Gastroesophageal sphincter (tissue), 4 donors: ENCODE measurements at regions not wholly inside any gene's neighbourhood (a gene's known extent, or its start where the extent isn't known, plus 50 kb on each side); places are given as distances from the start of the nearest gene placed in this dataset.

Experiments
- ATAC-seq: fragments of 150-250 bp; one replicate; pipeline ENCODE4 v1.9.1; 2016; ENCODE audit warnings: mild to moderate bottlenecking, moderate library complexity
- H3K27ac ChIP-seq, 4 donors: fragments of 200-600 bp; sonication (generic) in 3 of 4; 1 replicate in 3 of 4; 2 replicates in 1 of 4; pipeline ENCODE4 v1.5.1; 2016 to 2019
- H3K27me3 ChIP-seq: fragments of 200-600 bp; sonication (generic); one replicate; pipeline ENCODE4 v1.5.1; 2019
- H3K36me3 ChIP-seq, 2 donors: fragments of 200-600 bp; sonication (generic); one replicate each; pipeline ENCODE4 v1.5.1; 2019; ENCODE audit warnings: control low read depth in 1 of 2
- H3K4me1 ChIP-seq, 3 donors: fragments of 200-600 bp; sonication (generic); 1 replicate in 2 of 3; 2 replicates in 1 of 3; pipeline ENCODE4 v1.5.1; 2016 to 2019; ENCODE audit warnings: control low read depth in 2 of 3
- H3K4me3 ChIP-seq, 2 donors: fragments of 200-600 bp; sonication (generic); one replicate each; pipeline ENCODE4 v1.5.1; 2019; ENCODE audit warnings: mild to moderate bottlenecking in 1 of 2, moderate library complexity in 1 of 2
- H3K9me3 ChIP-seq, 3 donors: fragments of 200-600 bp; sonication (generic); one replicate each; pipeline ENCODE4 v1.5.1; 2017 to 2019; ENCODE audit warnings: control low read depth in 2 of 3
- CTCF ChIP-seq, 4 experiments: fragments of 200-600 bp in 2 of 4; fragments of 450-650 bp in 2 of 4; sonication (generic) in 1 of 4; IDR thresholded peaks; one replicate each; pipeline ENCODE4 v1.5.1; 2017 to 2019; ENCODE audit warnings: antibody characterized with exemption in 4 of 4, mild to moderate bottlenecking in 2 of 4, moderate library complexity in 2 of 4
- EP300 ChIP-seq: sonication (generic); formaldehyde crosslinking; IDR thresholded peaks from one replicate; pipeline ENCODE4 v1.6.1; 2017; ENCODE audit warnings: antibody characterized with exemption, mild to moderate bottlenecking
- POLR2A ChIP-seq, 2 donors: fragments of 450-650 bp; IDR thresholded peaks; one replicate each; pipeline ENCODE4 v1.6.1; 2017; ENCODE audit warnings: antibody characterized with exemption in 2 of 2, mild to moderate bottlenecking in 2 of 2, moderate library complexity in 1 of 2
- POLR2AphosphoS5 ChIP-seq: sonication (generic); formaldehyde crosslinking; IDR thresholded peaks from one replicate; pipeline ENCODE4 v1.6.1; 2017; ENCODE audit warnings: antibody characterized with exemption
- WGBS, 2 donors: methylation state at CpG; one replicate each; pipeline ENCODE4 v1.1.5; 2018; ENCODE audit warnings: low coverage in 1 of 2; 5-methylcytosine and 5-hydroxymethylcytosine counted together

DNA sequence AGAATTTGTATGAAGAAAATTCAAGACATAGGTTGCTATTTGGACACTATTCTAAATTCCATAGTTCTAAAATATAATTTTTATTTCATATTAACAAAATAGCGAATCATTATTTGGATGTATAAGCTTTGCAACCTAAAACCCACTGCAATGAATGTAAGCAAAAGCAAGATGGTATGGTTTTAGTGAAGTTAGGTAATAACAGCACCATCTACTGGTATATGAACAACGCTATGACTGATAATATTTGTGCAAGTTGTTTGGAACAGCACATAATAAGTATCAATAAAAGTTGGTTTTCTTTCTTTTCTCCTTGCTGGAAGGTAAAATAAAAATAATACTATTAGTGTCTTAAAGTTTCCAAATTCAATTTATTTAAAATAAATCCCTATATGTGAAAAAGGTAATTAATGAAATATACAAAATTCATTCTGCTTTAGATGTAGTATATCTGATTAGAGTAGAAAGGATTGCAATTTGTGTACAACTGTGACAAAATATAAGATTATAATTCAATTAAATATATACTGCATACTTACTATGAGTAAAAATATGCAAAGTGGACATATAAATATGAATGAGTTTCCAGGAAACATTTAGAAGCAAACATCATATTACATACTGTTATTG, 79.0 kb upstream of the LSM8 start:
- no peak overlapping the region for H3K27ac ChIP-seq
- H3K9me3 ChIP-seq: no peaks in the 10 kb centered on the region
- no peak for ATAC-seq
- no peaks in the 10 kb centered on the region for H3K4me1 ChIP-seq
- no peaks in the 10 kb centered on the region for H3K27me3 ChIP-seq
- no peak overlapping the region for H3K4me3 ChIP-seq
- TF ChIP-seq POLR2A (IDR thresholded peaks at IDR 0.05): no peak
- no peak for TF ChIP-seq EP300
- TF ChIP-seq POLR2AphosphoS5: no peak
- peak in 3 of 4 experiments; percentile 11 to 49 (median 25) for TF ChIP-seq CTCF (IDR thresholded peaks at IDR 0.05)
- H3K36me3 ChIP-seq: no peaks in the 10 kb centered on the region
- 2 to 7% methylated on average over 2 of the region's 2 CpGs for WGBS, 2 donors

DNA sequence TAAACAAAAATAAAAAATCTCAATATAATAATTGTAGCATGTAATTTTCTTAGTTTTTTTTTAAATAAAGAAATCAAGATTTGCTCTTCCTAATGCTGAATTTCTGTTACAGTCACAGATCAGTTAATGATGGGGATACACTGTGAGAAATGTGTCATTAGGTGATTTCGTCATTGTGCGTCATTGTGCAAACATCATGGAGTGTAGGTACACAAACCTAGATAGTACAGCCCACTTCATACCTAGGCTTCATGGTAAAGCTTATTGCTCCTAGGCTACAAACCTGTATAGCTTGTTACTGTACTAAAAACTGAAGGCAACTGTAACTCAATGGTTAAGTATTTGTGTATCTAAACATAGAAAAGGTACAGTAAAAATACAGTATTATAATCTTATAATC, 74.4 kb upstream of the LSM8 start:
- WGBS, 2 donors: 94% methylated on average over 2 of the region's 2 CpGs; no CpG with 5 or more reads in 1 of the 2 donors
- no peaks in the 10 kb centered on the region for H3K27me3 ChIP-seq
- no peaks in the 10 kb centered on the region for H3K9me3 ChIP-seq
- H3K4me3 ChIP-seq: no peak overlapping the region
- no peaks in the 10 kb centered on the region for H3K36me3 ChIP-seq
- H3K4me1 ChIP-seq: no peaks in the 10 kb centered on the region
- no peak overlapping the region for H3K27ac ChIP-seq
- TF ChIP-seq POLR2AphosphoS5: no peak
- TF ChIP-seq CTCF (IDR thresholded peaks at IDR 0.05): no peak
- no peak for TF ChIP-seq POLR2A (IDR thresholded peaks at IDR 0.05)
- TF ChIP-seq EP300: no peak
- ATAC-seq: no peak

GRCh38 chr7:118110178-118110925, 73.6 kb upstream of the LSM8 start:
- Histone ChIP-seq H3K4me1 (no peaks in the 10 kb centered on the region), H3K4me3 (no peak overlapping the region), H3K36me3 (no peaks in the 10 kb centered on the region), H3K9me3 (no peaks in the 10 kb centered on the region), H3K27ac (no peak overlapping the region), H3K27me3 (no peaks in the 10 kb centered on the region)
- WGBS, 2 donors: 90 to 94% methylated on average over 2 of the region's 2 CpGs
- TF ChIP-seq POLR2A (IDR thresholded peaks at IDR 0.05): no peak
- TF ChIP-seq CTCF (IDR thresholded peaks at IDR 0.05): no peak
- TF ChIP-seq EP300: no peak
- no peak for TF ChIP-seq POLR2AphosphoS5
- no peak for ATAC-seq

DNA sequence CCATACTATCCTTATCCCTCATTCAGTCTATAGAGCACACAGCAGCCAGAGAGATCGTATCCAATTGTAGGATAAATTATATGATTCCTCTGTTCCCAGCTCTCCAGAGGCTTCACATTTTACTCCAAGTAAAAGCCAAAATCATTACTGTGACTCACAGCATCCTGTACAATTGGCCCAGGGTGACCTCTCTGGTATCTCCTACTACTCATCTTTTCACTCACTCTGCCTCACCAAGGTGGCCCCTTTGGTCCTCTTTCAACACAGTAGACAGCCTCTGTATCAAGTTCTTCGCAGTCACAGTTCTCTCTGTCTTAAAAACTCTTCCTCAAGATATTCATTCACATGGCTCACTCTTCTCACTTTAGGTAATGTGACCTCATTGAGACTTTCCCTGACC, 72.6 kb upstream of the LSM8 start:
- Histone ChIP-seq H3K4me3 (no peak overlapping the region), H3K4me1 (no peaks in the 10 kb centered on the region), H3K27me3 (no peaks in the 10 kb centered on the region), H3K9me3 (no peaks in the 10 kb centered on the region), H3K27ac (no peak overlapping the region), H3K36me3 (no peaks in the 10 kb centered on the region)
- ATAC-seq: no peak
- no peak for TF ChIP-seq POLR2A (IDR thresholded peaks at IDR 0.05)
- TF ChIP-seq EP300: no peak
- TF ChIP-seq CTCF (IDR thresholded peaks at IDR 0.05): no peak
- no peak for TF ChIP-seq POLR2AphosphoS5
- 71 to 81% methylated on average over 1 to 2 of the region's 2 CpGs for WGBS, 2 donors

DNA sequence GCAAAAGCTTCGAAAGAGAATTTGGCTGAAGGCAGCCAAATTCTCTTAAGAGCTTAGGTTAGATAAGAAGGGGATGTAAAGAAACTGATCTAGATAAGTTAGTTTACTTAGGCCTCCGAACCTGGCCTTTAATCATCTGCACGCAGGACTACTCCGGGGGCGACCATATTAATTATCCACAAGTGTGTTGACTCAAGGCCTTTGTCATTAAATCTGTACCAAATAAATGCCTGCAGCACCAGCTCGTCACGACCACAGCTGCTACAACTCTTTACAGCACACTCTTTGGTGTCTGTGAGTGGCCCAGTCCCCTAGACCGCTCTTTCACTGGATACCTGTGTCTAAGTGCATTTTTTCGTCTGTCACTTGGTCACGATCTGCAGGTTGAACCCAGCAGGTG, 69.8 kb upstream of the LSM8 start:
- Histone ChIP-seq H3K9me3 (no peaks in the 10 kb centered on the region), H3K36me3 (no peaks in the 10 kb centered on the region), H3K27me3 (no peaks in the 10 kb centered on the region), H3K4me1 (no peaks in the 10 kb centered on the region), H3K27ac (no peak overlapping the region), H3K4me3 (no peak overlapping the region)
- TF ChIP-seq POLR2A (IDR thresholded peaks at IDR 0.05) (no peak), EP300 (no peak), POLR2AphosphoS5 (no peak), CTCF (IDR thresholded peaks at IDR 0.05) (no peak)
- ATAC-seq: no peak
- WGBS, 2 donors: 85% methylated on average over 6 to 8 of the region's 10 CpGs
